HEK293T (cell line): ENCODE measurements at regions not wholly inside any gene's neighbourhood (a gene's known extent, or its start where the extent isn't known, plus 50 kb on each side); places are given as distances from the start of the nearest gene placed in this dataset.

Source experiments
- CTCF ChIA-PET: fragments of 350-600 bp; formaldehyde crosslinking; extraction: SDS; loops from one replicate; lab custom pipeline; 2021; ENCODE audit warnings: antibody characterized with exemption, inconsistent platforms; lab: Yijun Ruan, JAX
- POLR2A ChIA-PET: fragments of 350-600 bp; formaldehyde crosslinking; extraction: SDS; loops from one replicate; lab custom pipeline; 2020; ENCODE audit warnings: antibody characterized with exemption, inconsistent platforms; lab: Yijun Ruan, JAX
- DNase-seq: peaks from one replicate; pipeline ENCODE4 v3.0.0; 2012; ENCODE audit warnings: mixed read lengths; ENCODE audit errors: extremely low spot score
- ARNT ChIP-seq: fragments of 450-650 bp; IDR thresholded peaks from 2 replicates; pipeline ENCODE4 v1.6.1; 2017; ENCODE audit warnings: mild to moderate bottlenecking
- BHLHE40 ChIP-seq: fragments of 450-650 bp; IDR thresholded peaks from 2 replicates; pipeline ENCODE4 v1.6.1; 2016; ENCODE audit warnings: mild to moderate bottlenecking, moderate library complexity, borderline replicate concordance
- CTBP1 ChIP-seq: fragments of 450-650 bp; IDR thresholded peaks from 2 replicates; pipeline ENCODE4 v1.6.1; 2016; ENCODE audit warnings: borderline replicate concordance
- ELF4 ChIP-seq: fragments of 450-650 bp; IDR thresholded peaks from 2 replicates; pipeline ENCODE4 v1.6.1; 2017; ENCODE audit warnings: antibody characterized with exemption
- FOXA1 ChIP-seq: fragments of 450-650 bp; IDR thresholded peaks from 2 replicates; pipeline ENCODE4 v1.6.1; 2016; ENCODE audit warnings: mild to moderate bottlenecking
- FOXK2 ChIP-seq: fragments of 450-650 bp; IDR thresholded peaks from 2 replicates; pipeline ENCODE4 v1.6.1; 2016; ENCODE audit warnings: mild to moderate bottlenecking
- FOXM1 ChIP-seq: fragments of 450-650 bp; IDR thresholded peaks from 2 replicates; pipeline ENCODE4 v1.6.1; 2017; ENCODE audit warnings: mild to moderate bottlenecking, borderline replicate concordance
- HDGF ChIP-seq: fragments of 450-650 bp; IDR thresholded peaks from 2 replicates; pipeline ENCODE4 v1.6.1; 2017; ENCODE audit warnings: antibody characterized with exemption, borderline replicate concordance
- L3MBTL2 ChIP-seq: fragments of 450-650 bp; conservative IDR thresholded peaks from 2 replicates; pipeline ENCODE4 v1.6.1; 2016; ENCODE audit warnings: mild to moderate bottlenecking
- LEF1 ChIP-seq: fragments of 450-650 bp; IDR thresholded peaks from 2 replicates; pipeline ENCODE4 v1.6.1; 2017; ENCODE audit warnings: mild to moderate bottlenecking, borderline replicate concordance
- NFRKB ChIP-seq: fragments of 450-650 bp; IDR thresholded peaks from 2 replicates; pipeline ENCODE4 v1.6.1; 2016; ENCODE audit warnings: mild to moderate bottlenecking, moderate library complexity
- SP1 ChIP-seq: fragments of 450-650 bp; IDR thresholded peaks from 2 replicates; pipeline ENCODE4 v1.6.1; 2017
- SUZ12 ChIP-seq: fragments of 450-650 bp; IDR thresholded peaks from 2 replicates; pipeline ENCODE4 v1.6.1; 2016; ENCODE audit warnings: mild to moderate bottlenecking
- TARDBP ChIP-seq: fragments of 450-650 bp; IDR thresholded peaks from 2 replicates; pipeline ENCODE4 v1.6.1; 2016
- ZNF384 ChIP-seq: fragments of 450-650 bp; IDR thresholded peaks from 2 replicates; pipeline ENCODE4 v1.6.1; 2016
- TF ChIP-seq, protein P1 (sequence below): fragments of 450-650 bp; IDR thresholded peaks from 2 replicates; pipeline ENCODE4 v1.6.1; 2016

DNA sequence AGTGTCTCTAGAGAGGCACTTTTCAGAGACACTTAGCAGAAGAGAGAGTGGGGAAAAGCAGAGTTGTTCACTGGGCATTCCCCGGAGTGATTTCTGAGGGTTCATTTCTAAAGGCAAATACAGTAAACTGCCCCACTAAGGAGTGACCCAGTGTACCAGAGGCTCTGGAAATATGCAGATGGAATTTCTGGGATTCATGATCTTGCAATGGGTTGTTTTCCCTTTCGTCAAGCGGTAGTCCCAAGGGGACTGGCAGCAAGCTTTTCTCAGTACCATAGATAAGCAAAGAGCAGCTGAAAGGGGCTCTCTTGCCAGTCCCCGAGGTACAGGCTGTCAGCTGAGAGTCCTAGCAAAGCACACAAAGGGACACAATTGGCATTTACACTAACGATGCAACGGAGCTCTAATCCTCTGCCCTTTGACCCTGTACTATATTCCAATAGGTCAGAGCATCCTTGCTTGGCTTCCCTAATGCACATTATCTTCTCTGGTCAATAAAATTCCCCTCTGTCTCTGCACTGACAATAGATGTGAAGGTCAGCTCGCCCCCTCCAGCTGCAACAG, 155.6 kb downstream of the SEMA6D start:
- CTCF ChIA-PET, result no interaction called here
- DNase-seq, result no peak
- TF ChIP-seq SUZ12, result no peak
- TF ChIP-seq ZNF384, result no peak
- TF ChIP-seq, protein P1, sequence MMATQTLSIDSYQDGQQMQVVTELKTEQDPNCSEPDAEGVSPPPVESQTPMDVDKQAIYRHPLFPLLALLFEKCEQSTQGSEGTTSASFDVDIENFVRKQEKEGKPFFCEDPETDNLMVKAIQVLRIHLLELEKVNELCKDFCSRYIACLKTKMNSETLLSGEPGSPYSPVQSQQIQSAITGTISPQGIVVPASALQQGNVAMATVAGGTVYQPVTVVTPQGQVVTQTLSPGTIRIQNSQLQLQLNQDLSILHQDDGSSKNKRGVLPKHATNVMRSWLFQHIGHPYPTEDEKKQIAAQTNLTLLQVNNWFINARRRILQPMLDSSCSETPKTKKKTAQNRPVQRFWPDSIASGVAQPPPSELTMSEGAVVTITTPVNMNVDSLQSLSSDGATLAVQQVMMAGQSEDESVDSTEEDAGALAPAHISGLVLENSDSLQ, result no peak
- no peak for TF ChIP-seq FOXM1
- no peak for TF ChIP-seq HDGF
- TF ChIP-seq TARDBP, result no peak
- POLR2A ChIA-PET, result no interaction called here

DNA sequence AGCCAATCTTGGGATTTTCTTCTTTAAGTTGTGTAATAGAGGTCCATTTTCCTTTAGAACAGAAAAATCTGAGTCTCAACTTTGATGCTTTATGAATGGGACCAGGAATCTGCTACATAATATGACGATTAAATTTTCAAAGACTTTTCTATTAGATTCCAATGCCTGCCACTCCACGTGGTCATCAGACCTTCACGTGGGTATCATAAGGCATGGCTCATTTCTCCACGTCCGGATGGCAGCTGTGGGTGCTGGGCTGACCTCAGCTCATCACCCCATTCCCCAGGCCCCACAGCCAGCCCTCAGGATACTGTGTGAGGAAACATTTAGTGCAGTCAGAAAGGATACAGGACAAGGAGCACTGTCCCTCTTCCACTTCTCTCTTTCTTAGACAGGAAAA, 159.7 kb downstream of the SEMA6D start:
- DNase-seq, result no peak
- TF ChIP-seq HDGF (no peak), LEF1 (no peak), SP1 (no peak), BHLHE40 (no peak), FOXA1 (no peak), FOXM1 (no peak), SUZ12 (no peak), ARNT (no peak), CTBP1 (no peak), ZNF384 (no peak), L3MBTL2 (no peak), TARDBP (no peak), NFRKB (no peak), FOXK2 (no peak), ELF4 (no peak)
- TF ChIP-seq, protein P1, result no peak
- CTCF ChIA-PET, result no interaction called here
- POLR2A ChIA-PET, result no interaction called here

DNA sequence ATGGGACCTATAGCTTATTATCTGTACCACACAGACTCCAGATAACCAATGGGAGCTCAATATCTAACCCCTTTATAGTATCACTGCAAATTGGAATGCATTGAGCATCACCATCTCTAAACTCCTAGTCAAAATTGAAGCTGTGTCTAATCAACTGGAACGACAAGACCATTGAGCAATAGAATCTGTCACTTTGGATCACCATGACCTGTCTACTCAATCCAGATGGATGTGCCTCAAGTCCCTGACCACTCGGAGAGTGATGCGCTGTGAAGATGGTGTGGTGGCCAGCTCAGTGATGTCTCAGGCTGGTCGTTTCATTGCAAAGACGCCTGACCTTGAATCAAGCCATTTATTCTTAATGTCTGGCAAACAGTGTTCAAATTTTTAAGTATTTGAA, 160.5 kb downstream of the SEMA6D start:
- POLR2A ChIA-PET, result no interaction called here

DNA sequence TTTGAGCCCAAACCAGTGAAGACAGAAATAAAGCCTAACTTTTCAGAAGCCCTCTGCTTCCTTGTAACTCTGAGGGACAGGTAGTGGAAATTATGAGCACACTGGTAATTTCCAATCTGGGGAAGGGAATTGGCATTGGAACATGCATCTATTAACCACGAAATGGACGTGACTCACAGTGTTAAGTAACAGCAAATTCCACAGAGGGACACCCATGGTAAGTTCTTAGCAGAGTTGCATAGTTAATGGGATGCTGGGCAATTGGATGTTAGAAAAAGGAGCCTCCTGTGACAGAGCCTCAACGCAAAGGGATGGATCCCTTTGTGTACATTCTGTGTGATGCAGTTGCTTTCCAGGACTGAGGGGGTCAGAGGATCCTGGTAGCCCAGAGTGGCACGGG, 168.6 kb downstream of the SEMA6D start:
- TF ChIP-seq SP1 (no peak), NFRKB (no peak), ARNT (no peak)
- ChIA-PET CTCF (no interaction called here), POLR2A (no interaction called here)
- DNase-seq, result no peak

More for the DNA sequence above, 160.5 kb downstream of the SEMA6D start:
- no peak for DNase-seq
- no peak for TF ChIP-seq L3MBTL2
- no peak for TF ChIP-seq CTBP1
- TF ChIP-seq ZNF384, result no peak
- TF ChIP-seq LEF1, result no peak
- TF ChIP-seq FOXM1, result no peak
- CTCF ChIA-PET, result no interaction called here

DNA sequence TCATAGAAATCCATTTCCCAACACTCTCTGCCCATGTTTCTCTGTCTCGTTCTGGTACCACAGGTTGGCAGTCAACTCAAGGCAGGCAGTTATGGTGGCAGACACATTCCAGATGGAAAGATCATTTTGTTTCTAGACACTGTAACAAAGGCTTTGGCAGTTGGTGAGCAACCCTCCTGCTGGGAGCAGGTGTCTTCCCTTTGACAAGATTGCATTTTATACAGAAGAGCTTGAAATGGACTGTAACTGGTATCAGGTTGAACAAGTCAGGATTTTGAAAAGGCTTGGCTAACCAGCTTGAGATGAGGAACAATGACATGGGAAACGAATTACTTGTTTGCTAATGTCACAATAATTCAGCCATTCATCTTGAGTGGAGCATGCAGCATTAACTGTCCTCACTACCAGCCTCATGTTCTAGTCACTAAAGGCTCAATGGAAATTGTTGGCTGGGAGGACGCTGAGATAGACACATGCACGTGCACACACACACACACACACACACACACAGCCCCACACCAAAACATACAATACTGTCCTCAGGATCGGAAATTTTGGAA, 170.0 kb downstream of the SEMA6D start:
- no peak for DNase-seq
- ChIA-PET CTCF (no interaction called here), POLR2A (no interaction called here)
- TF ChIP-seq SP1 (no peak), ZNF384 (no peak), LEF1 (no peak), ARNT (no peak), TARDBP (no peak)

DNA sequence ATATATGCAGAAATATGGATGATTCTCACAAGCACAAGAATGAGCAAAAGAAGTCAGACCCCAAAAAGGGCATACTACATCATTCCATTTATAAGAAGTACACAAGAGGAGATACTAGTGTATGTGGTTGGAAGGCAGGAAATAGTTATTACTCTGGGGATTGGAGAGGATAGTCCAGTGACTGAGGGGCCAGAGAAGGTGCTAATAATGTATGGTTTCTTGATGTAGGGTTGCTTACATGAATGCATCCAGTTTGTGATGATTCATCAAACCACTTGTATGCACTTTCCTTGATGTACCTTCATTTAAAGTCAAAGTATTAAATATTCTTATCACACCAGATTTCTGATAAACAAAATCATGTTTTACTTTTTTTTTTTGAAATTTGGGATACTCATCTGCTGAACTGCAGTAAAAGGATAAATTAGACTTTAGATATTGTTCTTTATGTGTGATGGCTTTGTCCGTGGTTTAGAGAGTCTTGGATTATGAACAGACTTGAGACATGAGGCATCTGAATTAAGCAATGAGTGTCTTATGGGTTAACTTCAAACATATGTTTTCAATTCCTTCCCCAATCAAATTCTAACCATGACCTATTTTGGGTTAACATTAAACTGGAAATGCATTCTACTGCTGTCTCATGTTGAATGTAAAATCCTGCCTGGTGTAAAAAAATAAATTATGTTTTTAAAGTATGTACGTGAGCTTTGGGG, 171.2 kb downstream of the SEMA6D start:
- ChIA-PET POLR2A (no interaction called here), CTCF (no interaction called here)
- no peak for DNase-seq
- TF ChIP-seq NFRKB, result no peak
- TF ChIP-seq HDGF, result no peak
- TF ChIP-seq, protein P1, result no peak
- no peak for TF ChIP-seq LEF1
- TF ChIP-seq FOXA1, result no peak
- no peak for TF ChIP-seq TARDBP

DNA sequence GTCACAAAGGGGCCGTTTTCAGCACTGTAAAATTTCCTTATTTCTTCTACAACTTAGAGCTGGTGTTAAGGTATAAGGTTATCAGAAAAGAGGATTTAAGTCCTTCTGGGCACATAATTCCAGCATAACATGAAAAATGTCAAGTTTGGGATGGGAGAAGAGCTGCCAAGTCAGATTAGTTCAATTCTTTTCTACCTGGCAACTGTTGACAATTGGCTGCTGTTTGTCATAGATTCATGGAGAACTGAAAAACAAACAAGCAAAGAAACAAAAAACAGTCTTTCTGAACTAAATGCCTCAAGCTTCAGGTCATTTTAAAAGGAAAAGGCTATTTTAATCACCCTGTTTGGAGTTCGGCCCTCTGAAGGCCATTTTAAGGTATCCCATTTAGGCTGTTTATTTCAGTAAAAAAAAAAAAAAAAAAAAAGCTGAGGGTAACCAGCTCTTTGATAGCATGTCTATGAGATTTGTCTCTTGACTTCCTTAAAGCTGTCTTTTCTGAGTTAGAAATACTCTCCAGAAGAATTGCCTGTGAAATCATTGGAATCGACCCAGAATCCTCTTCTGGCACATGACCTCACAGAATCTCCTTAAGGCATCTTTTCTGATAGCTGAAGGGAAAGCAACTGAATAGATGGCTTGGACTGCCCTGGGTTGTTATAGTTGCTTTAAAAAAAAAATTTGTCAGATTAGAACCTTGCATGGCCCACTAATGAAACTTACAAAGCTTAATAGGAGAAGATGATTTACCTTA, 173.3 kb downstream of the SEMA6D start:
- TF ChIP-seq CTBP1 (no peak), BHLHE40 (no peak), HDGF (no peak), SUZ12 (no peak)
- no peak for DNase-seq
- ChIA-PET CTCF (no interaction called here), POLR2A (no interaction called here)
